HG02571 (cell line): ENCODE measurements at regions not wholly inside any gene's neighbourhood (a gene's known extent, or its start where the extent isn't known, plus 50 kb on each side); places are given as distances from the start of the nearest gene placed in this dataset.

Source experiments
- ATAC-seq: cut with Tn5 transposase; IDR thresholded peaks from one replicate; pipeline ENCODE4 v1.9.1; 2021; ENCODE audit warnings: mild to moderate bottlenecking, moderate library complexity; ENCODE audit not compliant: unreplicated experiment

GRCh38 chr12:24244231-24244630, 294.8 kb upstream of the SOX5 start:
- ATAC-seq = no peak

GRCh38 chr12:24240707-24241106, 291.2 kb upstream of the SOX5 start:
- ATAC-seq = no peak

DNA sequence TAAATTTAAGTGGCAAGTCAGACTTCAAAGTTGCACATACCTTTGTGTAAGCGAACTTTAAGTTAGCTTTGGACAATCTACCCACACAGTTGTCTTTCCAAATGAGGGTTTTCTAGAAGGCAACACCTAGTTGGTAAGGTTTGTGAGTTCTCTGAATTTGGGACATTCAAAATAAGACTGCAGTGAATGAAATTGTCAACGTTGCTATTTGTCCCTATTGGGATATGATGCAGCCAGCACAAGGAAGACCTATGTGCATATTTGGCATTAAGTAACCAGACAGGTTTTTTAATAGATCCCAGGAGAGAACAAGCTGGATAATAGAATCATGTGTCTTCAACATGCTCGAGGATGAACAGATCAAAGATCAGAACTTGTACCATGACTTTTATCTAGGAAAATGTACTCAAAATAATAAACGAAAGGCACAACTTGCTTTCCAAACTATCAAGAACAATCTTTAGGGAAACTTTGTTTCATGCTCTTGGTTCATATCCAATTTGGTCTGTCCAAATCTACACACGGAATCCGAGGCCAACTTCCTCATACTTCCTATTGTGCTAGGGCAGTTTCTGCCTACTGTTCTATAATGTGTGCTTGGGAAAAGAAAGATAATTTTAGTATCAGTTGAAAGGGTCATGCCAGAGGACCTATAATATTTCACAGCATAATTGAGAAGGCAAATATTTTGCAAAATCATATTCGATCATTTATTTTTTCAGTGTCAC, 284.2 kb upstream of the SOX5 start:
- ATAC-seq = no peak

DNA sequence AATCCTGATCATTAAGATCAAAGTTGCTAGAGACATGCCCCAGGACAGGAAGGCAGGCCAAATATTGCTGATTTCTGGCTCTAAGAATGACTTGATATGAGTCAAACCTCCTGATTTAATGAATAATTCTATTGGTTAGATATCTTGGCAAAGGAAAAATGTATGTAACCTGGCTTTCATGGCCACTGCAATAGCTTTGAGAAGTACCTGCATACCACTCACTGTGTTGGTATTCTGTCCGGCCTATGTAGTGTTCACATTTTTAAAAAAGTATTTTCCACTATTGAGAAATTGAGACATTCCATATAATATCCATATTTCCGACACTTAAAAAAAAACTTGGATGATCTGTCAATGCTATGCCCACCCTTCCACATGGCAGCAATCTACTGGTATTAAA, 283.1 kb upstream of the SOX5 start:
- ATAC-seq = no peak

DNA sequence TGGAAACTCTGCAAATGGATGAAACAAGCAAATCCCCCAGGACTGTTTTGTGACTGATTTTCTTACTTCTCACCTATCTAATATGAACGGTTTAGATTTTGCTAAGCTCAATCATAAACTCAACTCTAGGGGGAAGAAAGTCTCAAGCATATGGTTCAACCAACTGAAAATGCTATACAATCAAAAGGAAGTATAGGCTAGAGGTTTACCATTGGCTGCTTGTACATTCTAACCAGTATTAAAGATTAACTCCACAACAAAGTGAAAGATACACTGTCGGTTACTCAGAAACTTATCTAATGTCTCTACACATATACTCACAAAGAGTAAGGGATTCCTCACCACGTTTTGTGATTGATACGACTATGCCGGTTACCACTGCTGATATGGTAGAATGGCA, 281.8 kb upstream of the SOX5 start:
- no peak for ATAC-seq

GRCh38 chr12:24230061-24230701, 280.7 kb upstream of the SOX5 start:
- no peak for ATAC-seq

- no peak for ATAC-seq
Observed at GRCh38 chr12:24229031-24229700, 279.7 kb upstream of the SOX5 start.

- ATAC-seq = no peak
Observed at GRCh38 chr12:24228371-24228770, 278.9 kb upstream of the SOX5 start.

DNA sequence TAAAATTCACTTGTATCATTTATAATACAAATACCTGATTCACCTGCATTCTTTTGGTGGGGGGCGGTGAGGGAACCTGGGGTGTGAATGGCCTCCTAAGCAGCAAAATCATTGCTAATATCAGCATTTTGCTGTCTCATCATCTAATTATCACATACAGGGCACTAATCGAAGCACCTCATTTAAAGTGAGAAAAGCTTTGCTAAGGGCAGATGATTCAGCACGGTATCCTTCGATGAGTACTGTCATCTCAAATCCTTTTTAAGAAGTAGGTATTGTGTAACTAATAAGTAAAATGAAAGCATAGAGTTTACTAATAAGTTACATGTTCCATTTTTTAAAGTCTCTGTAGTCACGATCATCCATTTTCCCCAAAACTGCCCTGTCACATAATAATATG, 278.1 kb upstream of the SOX5 start:
- no peak for ATAC-seq

GRCh38 chr12:24226745-24227350, 277.4 kb upstream of the SOX5 start:
- ATAC-seq = no peak

DNA sequence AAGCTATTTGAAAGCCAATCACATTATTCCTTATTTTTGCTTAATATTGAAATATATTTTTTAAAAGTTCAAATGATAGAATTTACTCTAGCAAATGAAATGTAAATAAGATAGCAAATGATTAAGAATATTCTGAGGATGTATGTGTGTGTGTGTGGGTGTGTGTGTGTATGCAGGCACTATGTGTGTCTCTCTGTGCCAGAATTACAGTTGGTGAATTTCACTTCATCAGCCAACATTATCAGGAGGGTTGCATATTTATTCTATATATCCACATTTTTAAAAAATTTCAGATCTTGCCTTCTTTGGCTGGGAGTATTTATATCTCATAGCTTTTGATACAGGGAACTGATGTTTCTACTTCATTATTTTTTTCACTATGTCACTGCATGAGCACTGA, 274.9 kb upstream of the SOX5 start:
- ATAC-seq = no peak

GRCh38 chr12:24223926-24224325, 274.5 kb upstream of the SOX5 start:
- no peak for ATAC-seq

DNA sequence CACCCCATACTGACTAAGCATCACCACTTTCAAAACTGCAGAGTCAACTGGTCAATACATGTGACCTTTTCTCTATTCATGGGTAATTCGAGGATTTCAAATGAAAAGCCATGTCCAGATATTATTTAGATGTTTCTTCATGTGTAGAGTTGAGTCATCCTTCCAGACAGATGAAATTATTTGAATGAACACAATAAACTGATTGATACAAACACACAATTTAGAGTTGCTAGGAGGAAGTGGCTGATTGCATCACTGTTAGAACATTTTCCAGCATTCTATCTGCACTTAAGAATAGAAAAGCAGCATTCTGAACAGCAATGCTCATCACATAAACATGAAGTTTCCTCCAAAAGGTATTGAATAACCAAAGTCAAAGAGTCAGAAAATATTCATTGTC, 273.5 kb upstream of the SOX5 start:
- ATAC-seq = no peak

- no peak for ATAC-seq
Observed at GRCh38 chr12:24212496-24212895, 263.0 kb upstream of the SOX5 start.

- ATAC-seq = no peak
Observed at GRCh38 chr12:24206621-24207020, 257.2 kb upstream of the SOX5 start.

DNA sequence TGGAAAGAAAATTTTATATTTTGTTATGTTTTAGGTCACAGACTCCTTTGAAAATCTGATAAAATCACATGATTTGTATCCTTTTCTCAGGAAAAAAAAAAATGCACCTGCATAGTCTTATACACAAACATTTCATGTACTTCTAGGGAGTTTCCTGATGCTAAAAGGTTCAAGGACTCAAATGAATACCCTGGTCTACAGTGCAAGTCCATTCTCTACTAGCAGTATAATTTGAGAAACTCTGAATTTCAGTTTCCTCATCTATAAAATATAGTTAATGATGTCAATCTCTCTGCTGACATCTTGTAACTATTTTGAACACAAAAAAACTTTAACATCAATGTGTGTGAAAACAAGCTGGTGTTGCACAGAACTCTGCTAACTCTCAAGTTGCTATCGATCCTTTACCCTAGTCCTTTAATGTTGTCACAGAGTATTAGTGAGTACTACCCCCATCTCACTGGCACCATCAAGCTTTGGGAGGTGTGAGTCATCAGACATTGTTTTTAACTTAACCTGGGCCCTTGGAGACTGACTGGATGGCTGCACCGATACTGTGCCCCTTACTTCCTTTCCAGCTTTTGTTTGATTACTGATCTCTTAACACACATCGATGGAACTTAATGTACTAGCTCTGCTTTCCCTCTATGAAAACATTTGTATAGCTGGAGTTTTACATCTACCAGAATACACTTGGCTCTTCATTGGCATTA, 251.9 kb upstream of the SOX5 start:
- peak; percentile 45 for ATAC-seq

DNA sequence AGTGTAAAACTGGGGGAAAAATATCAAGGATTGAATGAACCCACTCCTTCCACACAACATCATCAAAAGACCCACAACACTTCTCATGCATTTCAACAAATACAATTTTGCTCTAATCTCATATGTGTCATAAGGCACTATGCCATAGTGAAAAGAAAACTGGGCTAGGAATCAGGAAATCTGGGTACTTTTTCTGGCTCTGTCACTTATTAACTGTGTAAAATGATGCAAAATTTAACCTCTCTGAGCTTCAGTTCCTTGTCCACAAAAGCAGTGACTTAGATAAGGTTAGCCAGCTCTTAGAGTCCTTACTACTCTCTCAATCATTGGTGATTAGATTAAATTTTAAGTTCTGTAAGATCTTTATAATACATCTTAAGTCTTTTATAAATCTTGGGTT, 250.5 kb upstream of the SOX5 start:
- ATAC-seq = no peak

DNA sequence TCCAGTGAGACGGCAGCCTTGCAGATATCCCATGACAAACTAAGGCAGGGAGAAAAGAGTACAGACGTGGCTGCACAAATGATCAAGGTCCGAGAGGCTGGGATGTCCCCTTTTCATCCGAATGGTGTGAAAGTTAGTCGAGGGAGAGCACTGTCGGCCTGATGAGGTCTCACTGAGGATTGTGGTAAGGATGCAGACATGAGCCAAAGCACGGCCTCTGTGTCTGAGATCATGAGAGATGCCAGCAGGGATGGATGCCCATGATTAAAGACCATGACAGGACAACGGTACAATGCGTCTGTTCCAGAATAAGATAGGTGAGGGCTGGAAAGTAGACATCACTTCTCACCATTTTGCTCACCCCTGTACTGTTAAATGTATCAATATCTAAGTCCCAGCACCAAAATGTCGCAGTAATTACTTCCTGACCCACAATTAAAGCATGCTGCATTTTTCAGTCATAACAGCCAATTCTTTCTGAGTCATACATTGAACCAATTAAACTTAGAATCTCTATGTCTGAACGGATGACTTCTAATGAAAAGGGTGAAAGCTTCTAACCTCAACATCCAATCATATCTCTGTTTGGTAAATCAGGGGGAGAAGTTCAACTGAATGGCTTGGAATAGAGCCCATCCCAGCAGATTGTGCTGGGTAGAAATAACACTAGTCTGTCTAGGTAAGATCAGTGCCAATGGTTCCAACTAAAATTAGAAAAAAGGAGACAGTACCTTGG, 249.6 kb upstream of the SOX5 start:
- no peak for ATAC-seq

GRCh38 chr12:24198070-24198469, 248.6 kb upstream of the SOX5 start:
- no peak for ATAC-seq

GRCh38 chr12:24197532-24197931, 248.1 kb upstream of the SOX5 start:
- ATAC-seq = no peak

DNA sequence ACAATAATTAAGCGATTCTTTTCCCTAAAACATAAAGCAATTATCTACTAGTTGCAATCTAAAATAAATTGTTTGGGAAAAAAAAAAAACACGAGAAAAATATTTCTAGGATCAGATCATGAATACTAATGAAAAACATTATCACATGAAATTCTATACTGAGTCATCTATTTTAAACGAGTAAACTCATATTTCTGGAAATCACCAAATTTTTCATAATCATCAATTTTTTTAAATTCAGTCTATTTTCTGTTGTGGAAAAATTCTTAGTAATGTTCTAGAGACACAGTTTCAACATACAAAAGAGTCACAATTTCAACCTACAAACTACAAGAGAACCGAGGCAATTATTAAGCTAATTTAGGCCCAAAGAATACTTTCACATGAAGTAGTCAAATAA, 245.6 kb upstream of the SOX5 start:
- no peak for ATAC-seq
